HCT116 (cell line): ENCODE measurements at regions not wholly inside any gene's neighbourhood (a gene's known extent, or its start where the extent isn't known, plus 50 kb on each side); places are given as distances from the start of the nearest gene placed in this dataset.

Experiments
- ATAC-seq: fragments of 200-7000 bp; cut with Tn5 transposase; 2 replicates; pipeline ENCODE4 v1.9.1; 2020; ENCODE audit warnings: mild to moderate bottlenecking, moderate library complexity
- BruUV-seq: library from RNA; stranded (reverse); fragments of 400-500 nt; replicated peaks from 2 replicates; lab custom pipeline; 2021; lab: Mats Ljungman, UMichigan
- CTCF ChIA-PET: fragments of 300-600 bp; sonication (Branson Sonifier 250); formaldehyde crosslinking; loops from one replicate; lab custom pipeline; 2021; ENCODE audit warnings: antibody characterized with exemption; lab: Charles Lee
- POLR2A ChIA-PET: fragments of 300-600, 350-600 bp; sonication (Branson Sonifier 250); formaldehyde crosslinking; loops from one replicate; lab custom pipeline; 2021; ENCODE audit warnings: antibody characterized with exemption; lab: Charles Lee
- RAD21 ChIA-PET, 2 experiments: fragments of 300-600 bp; sonication (Branson Sonifier 250); formaldehyde crosslinking; loops; one replicate each; lab custom pipeline; 2023; ENCODE audit warnings: low total read pairs in 2 of 2; ENCODE audit not compliant: uncharacterized antibody in 2 of 2, unreplicated experiment in 2 of 2, low non-redundant PET in 1 of 2; lab: Charles Lee
- DNase-seq: peaks from one replicate; pipeline ENCODE4 v3.0.0-alpha.2; 2010; ENCODE audit warnings: low read depth, low spot score
- H2AFZ ChIP-seq: fragments of 200-600 bp; shearing (Covaris generic), sonication (generic); 2 replicates; pipeline ENCODE4 v1.6.1; 2017; ENCODE audit warnings: low read depth, mixed run types, mixed read lengths, antibody characterized with exemption, low read length; ENCODE audit not compliant: poor library complexity, severe bottlenecking
- H3K27ac ChIP-seq: 2 replicates; pipeline ENCODE4 v1.5.1; 2012; ENCODE audit warnings: low read depth, low read length
- H3K27me3 ChIP-seq: fragments of 200-600 bp; sonication (generic); 2 replicates; pipeline ENCODE4 v1.6.1; 2016; ENCODE audit warnings: mixed run types, low read length, mixed read lengths; ENCODE audit not compliant: insufficient read depth
- H3K36me3 ChIP-seq, 2 experiments: fragments of 200-500 bp in 1 of 2; fragments of 200-600 bp in 1 of 2; sonication (Bioruptor generic) in 1 of 2; sonication (generic) in 1 of 2; 2 replicates each; pipeline versions ENCODE4 v1.5.1 to v1.6.1; 2014 to 2016; ENCODE audit warnings: low read length in 2 of 2, inconsistent platforms in 1 of 2, mixed read lengths in 1 of 2, mixed run types in 1 of 2; ENCODE audit not compliant: insufficient read depth in 2 of 2, control insufficient read depth in 1 of 2
- H3K4me1 ChIP-seq, 2 experiments: fragments of 200-600 bp in 1 of 2; sonication (generic) in 1 of 2; 2 replicates each; pipeline versions ENCODE4 v1.5.1 to v1.6.1; 2012 to 2017; ENCODE audit warnings: low read length in 2 of 2, inconsistent platforms in 1 of 2, mild to moderate bottlenecking in 1 of 2, mixed read lengths in 1 of 2, mixed run types in 1 of 2, moderate library complexity in 1 of 2; ENCODE audit not compliant: insufficient read depth in 2 of 2, control insufficient read depth in 1 of 2
- H3K4me2 ChIP-seq: fragments of 200-600 bp; sonication (generic); 2 replicates; pipeline ENCODE4 v1.6.1; 2017; ENCODE audit warnings: mixed run types, low read length, mixed read lengths
- H3K4me3 ChIP-seq, 2 experiments: fragments of 200-600 bp in 1 of 2; sonication (generic) in 1 of 2; replicated peaks in 1 of 2; 2 replicates each; pipeline ENCODE4 v1.5.1; 2011 to 2016; ENCODE audit warnings: low read length in 2 of 2, control low read depth in 1 of 2, low read depth in 1 of 2, mild to moderate bottlenecking in 1 of 2, mixed read lengths in 1 of 2, mixed run types in 1 of 2
- H3K79me2 ChIP-seq: fragments of 200-600 bp; sonication (generic); 2 replicates; pipeline ENCODE4 v1.6.1; 2017; ENCODE audit warnings: mild to moderate bottlenecking, mixed run types, low read length, moderate library complexity, mixed read lengths; ENCODE audit not compliant: insufficient read depth
- H3K9ac ChIP-seq: fragments of 200-600 bp; sonication (generic); 2 replicates; pipeline ENCODE4 v1.6.1; 2016; ENCODE audit warnings: low read length, mixed read lengths
- H3K9me2 ChIP-seq: fragments of 200-600 bp; sonication (generic), shearing (Covaris generic); 2 replicates; pipeline ENCODE4 v1.6.1; 2017; ENCODE audit warnings: mixed run types, mild to moderate bottlenecking, moderate library complexity; ENCODE audit not compliant: insufficient read depth
- H3K9me3 ChIP-seq, 2 experiments: fragments of 200-500 bp in 1 of 2; fragments of 200-600 bp in 1 of 2; sonication (Bioruptor generic) in 1 of 2; sonication (generic) in 1 of 2; 2 replicates each; pipeline ENCODE4 v1.6.1; 2014 to 2017; ENCODE audit warnings: low read length in 2 of 2, mixed read lengths in 2 of 2, inconsistent platforms in 1 of 2, low read depth in 1 of 2, mild to moderate bottlenecking in 1 of 2, mixed run types in 1 of 2, moderate library complexity in 1 of 2; ENCODE audit not compliant: control insufficient read depth in 1 of 2, insufficient read depth in 1 of 2
- H4K20me1 ChIP-seq: fragments of 200-600 bp; sonication (generic), shearing (Covaris generic); 2 replicates; pipeline ENCODE4 v1.6.1; 2017; ENCODE audit warnings: mixed run types, mild to moderate bottlenecking, moderate library complexity; ENCODE audit not compliant: insufficient read depth
- ATF3 ChIP-seq: IDR thresholded peaks from 2 replicates; pipeline ENCODE4 v1.6.1; 2012
- CBX3 ChIP-seq: IDR thresholded peaks from 2 replicates; pipeline ENCODE4 v1.6.1; 2012; ENCODE audit warnings: low read depth
- CEBPB ChIP-seq: IDR thresholded peaks from 2 replicates; pipeline ENCODE4 v1.6.1; 2012; ENCODE audit warnings: low read depth
- EZH2 ChIP-seq: fragments of 200-600 bp; sonication (generic); IDR thresholded peaks from 2 replicates; pipeline ENCODE4 v1.6.1; 2017; ENCODE audit warnings: antibody characterized with exemption, mixed run types
- FOSL1 ChIP-seq: IDR thresholded peaks from 2 replicates; pipeline ENCODE4 v1.6.1; 2012; ENCODE audit warnings: low read depth
- MAX ChIP-seq: IDR thresholded peaks from 2 replicates; pipeline ENCODE4 v1.6.1; 2012
- POLR2AphosphoS5 ChIP-seq: IDR thresholded peaks from 2 replicates; pipeline ENCODE4 v1.6.1; 2011; ENCODE audit warnings: mild to moderate bottlenecking, low read depth, low read length, moderate library complexity
- RAD21 ChIP-seq: IDR thresholded peaks from 2 replicates; pipeline ENCODE4 v1.6.1; 2012; ENCODE audit warnings: low read depth, mild to moderate bottlenecking
- REST ChIP-seq: IDR thresholded peaks from 2 replicates; pipeline ENCODE4 v1.6.1; 2012; ENCODE audit warnings: low read depth
- SIN3A ChIP-seq: IDR thresholded peaks from 2 replicates; pipeline ENCODE4 v1.6.1; 2012; ENCODE audit warnings: low read depth
- SP1 ChIP-seq: IDR thresholded peaks from 2 replicates; pipeline ENCODE4 v1.6.1; 2012; ENCODE audit warnings: low read depth
- SRF ChIP-seq: IDR thresholded peaks from 2 replicates; pipeline ENCODE4 v1.6.1; 2012; ENCODE audit warnings: low read depth
- TCF7L2 ChIP-seq: IDR thresholded peaks from 2 replicates; pipeline ENCODE4 v1.7.0; 2011; ENCODE audit warnings: borderline replicate concordance, inconsistent platforms; ENCODE audit not compliant: insufficient read depth, insufficient read length; ENCODE audit errors: extremely low read depth
- ZFX ChIP-seq: fragments of 450-650 bp; IDR thresholded peaks from 2 replicates; pipeline ENCODE4 v1.6.1; 2017
- ZNF274 ChIP-seq: fragments of 200-500 bp; sonication (Bioruptor generic); IDR thresholded peaks from 2 replicates; pipeline ENCODE4 v1.6.1; 2014; ENCODE audit warnings: mild to moderate bottlenecking, low read depth, low read length, inconsistent platforms
- intact Hi-C: fragments of 100-400 bp; cut with micrococcal nuclease; formaldehyde crosslinking; loops from 2 replicates; pipeline ENCODE4 v1.10.0; 2022
- TF ChIP-seq, protein P1 (sequence below): IDR thresholded peaks from 2 replicates; pipeline ENCODE4 v1.6.1; 2011; ENCODE audit warnings: mild to moderate bottlenecking, low read length, moderate library complexity; ENCODE audit not compliant: insufficient replicate concordance; ENCODE audit errors: extremely low read depth

- ChIA-PET CTCF (no interaction called here), POLR2A (no interaction called here), RAD21 (no interaction called here)
- no peaks in the 10 kb centered on the region for H3K9me2 ChIP-seq
- H4K20me1 ChIP-seq: no peaks in the 10 kb centered on the region
- H3K4me1 ChIP-seq: no peaks in the 10 kb centered on the region
- no peak overlapping the region for H2AFZ ChIP-seq
- ATAC-seq (no peak), DNase-seq (no peak)
- no TSS peak for BruUV-seq
- TF ChIP-seq SRF (no peak), RAD21 (no peak), CBX3 (no peak), ZFX (no peak), ZNF274 (no peak), SIN3A (no peak), SP1 (no peak)
- no peaks in the 10 kb centered on the region for H3K79me2 ChIP-seq
- no peak overlapping the region for H3K9ac ChIP-seq
- H3K9me3 ChIP-seq: no peaks in the 10 kb centered on the region
- no peak overlapping the region for H3K4me3 ChIP-seq
- intact Hi-C loops: no loop called here
- H3K4me2 ChIP-seq: no peak overlapping the region
- no peaks in the 10 kb centered on the region for H3K36me3 ChIP-seq
- no peaks in the 10 kb centered on the region for H3K27me3 ChIP-seq
- H3K27ac ChIP-seq: no peak overlapping the region
Observed at GRCh38 chrX:14083783-14084182, 54.1 kb upstream of the GEMIN8 start.

- no peak for TF ChIP-seq ZFX
- TF ChIP-seq RAD21: no peak
- TF ChIP-seq, protein P1, sequence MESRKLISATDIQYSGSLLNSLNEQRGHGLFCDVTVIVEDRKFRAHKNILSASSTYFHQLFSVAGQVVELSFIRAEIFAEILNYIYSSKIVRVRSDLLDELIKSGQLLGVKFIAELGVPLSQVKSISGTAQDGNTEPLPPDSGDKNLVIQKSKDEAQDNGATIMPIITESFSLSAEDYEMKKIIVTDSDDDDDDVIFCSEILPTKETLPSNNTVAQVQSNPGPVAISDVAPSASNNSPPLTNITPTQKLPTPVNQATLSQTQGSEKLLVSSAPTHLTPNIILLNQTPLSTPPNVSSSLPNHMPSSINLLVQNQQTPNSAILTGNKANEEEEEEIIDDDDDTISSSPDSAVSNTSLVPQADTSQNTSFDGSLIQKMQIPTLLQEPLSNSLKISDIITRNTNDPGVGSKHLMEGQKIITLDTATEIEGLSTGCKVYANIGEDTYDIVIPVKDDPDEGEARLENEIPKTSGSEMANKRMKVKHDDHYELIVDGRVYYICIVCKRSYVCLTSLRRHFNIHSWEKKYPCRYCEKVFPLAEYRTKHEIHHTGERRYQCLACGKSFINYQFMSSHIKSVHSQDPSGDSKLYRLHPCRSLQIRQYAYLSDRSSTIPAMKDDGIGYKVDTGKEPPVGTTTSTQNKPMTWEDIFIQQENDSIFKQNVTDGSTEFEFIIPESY: no peak
- no peak for TF ChIP-seq ATF3
- no peak for TF ChIP-seq POLR2AphosphoS5
- no peak for TF ChIP-seq FOSL1
- TF ChIP-seq MAX: no peak
- TF ChIP-seq ZNF274: no peak
- no peak for TF ChIP-seq REST
- no peak for TF ChIP-seq EZH2
- no peak for TF ChIP-seq CEBPB
- TF ChIP-seq SP1: no peak
- TF ChIP-seq TCF7L2: no peak
- H3K27me3 ChIP-seq: no peaks in the 10 kb centered on the region
- BruUV-seq: no TSS peak
- ChIA-PET POLR2A (no interaction called here), CTCF (no interaction called here), RAD21 (no interaction called here)
- H4K20me1 ChIP-seq: no peaks in the 10 kb centered on the region
- no peaks in the 10 kb centered on the region for H3K9me3 ChIP-seq
- H3K4me2 ChIP-seq: no peak overlapping the region
- ATAC-seq: no peak
- no peak overlapping the region for H3K27ac ChIP-seq
- intact Hi-C loops: no loop called here
- H3K9ac ChIP-seq: no peak overlapping the region
- no peaks in the 10 kb centered on the region for H3K79me2 ChIP-seq
- DNase-seq: no peak
- no peaks in the 10 kb centered on the region for H3K4me1 ChIP-seq
- H3K4me3 ChIP-seq: no peak overlapping the region
- H2AFZ ChIP-seq: no peak overlapping the region
- no peaks in the 10 kb centered on the region for H3K9me2 ChIP-seq
- H3K36me3 ChIP-seq: no peaks in the 10 kb centered on the region
Observed at GRCh38 chrX:14079891-14080430, 50.3 kb upstream of the GEMIN8 start.
